ENCODE measurements at regions not wholly inside any gene's neighbourhood (a gene's known extent, or its start where the extent isn't known, plus 50 kb on each side); places are given as distances from the start of the nearest gene placed in this dataset.

DNA sequence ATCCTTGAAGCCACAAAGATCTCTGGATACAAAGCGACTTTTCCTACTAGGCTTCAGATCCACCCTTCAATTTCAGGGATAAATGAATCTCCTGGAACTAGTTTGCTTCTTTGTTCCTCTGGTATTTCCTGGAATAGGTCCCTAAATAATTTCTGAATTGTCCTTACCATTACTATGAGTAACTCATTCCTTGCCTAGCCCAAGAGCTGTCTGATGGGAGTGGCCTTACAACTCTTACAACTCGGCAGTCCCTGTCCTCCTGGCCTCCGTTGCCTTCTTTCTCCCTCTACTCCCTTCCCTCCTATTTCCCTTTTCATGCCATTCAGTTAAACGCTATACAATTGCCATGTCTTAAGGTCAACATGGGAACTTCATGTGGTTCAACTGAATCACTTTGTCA, 98.2 kb upstream of the FHL2 start:
- TF ChIP-seq MAX (IDR thresholded peaks at IDR 0.05) (no peak), EZH2phosphoT487 (IDR thresholded peaks at IDR 0.05; ENCODE audit: borderline replicate concordance) (no peak), FOSL1 (IDR thresholded peaks at IDR 0.05; ENCODE audit: low read depth) (no peak), SRF (IDR thresholded peaks at IDR 0.05; ENCODE audit: low read depth) (no peak), REST (IDR thresholded peaks at IDR 0.05; ENCODE audit: low read depth) (no peak), ATF3 (IDR thresholded peaks at IDR 0.05) (no peak), POLR2AphosphoS5 (IDR thresholded peaks at IDR 0.05; ENCODE audit: low read depth, low read length) (no peak), ZBTB33 (IDR thresholded peaks at IDR 0.05; ENCODE audit: extremely low read depth, insufficient replicate concordance, low read length) (no peak), YY1 (IDR thresholded peaks at IDR 0.05; ENCODE audit: extremely low read depth, insufficient replicate concordance, low read depth, low read length) (no peak), SIN3A (IDR thresholded peaks at IDR 0.05; ENCODE audit: low read depth) (no peak), SP1 (IDR thresholded peaks at IDR 0.05; ENCODE audit: low read depth) (no peak), CEBPB (IDR thresholded peaks at IDR 0.05; ENCODE audit: low read depth) (no peak), ZNF274 (IDR thresholded peaks at IDR 0.05; ENCODE audit: low read depth, low read length) (no peak)
- Histone ChIP-seq H3K36me3 (ENCODE audit: control insufficient read depth in 1 of 2, insufficient read depth in 2 of 2, low read length in 2 of 2) (no peaks in the 10 kb centered on the region), H3K27me3 (ENCODE audit: insufficient read depth, low read length) (peaks cover 16% of the 10 kb centered on the region), H3K9me2 (ENCODE audit: insufficient read depth) (no peaks in the 10 kb centered on the region), H2AFZ (ENCODE audit: low read depth, low read length, poor library complexity, severe bottlenecking) (no peak overlapping the region), H4K20me1 (ENCODE audit: insufficient read depth) (no peaks in the 10 kb centered on the region), H3K9me3 (ENCODE audit: control insufficient read depth in 1 of 2, insufficient read depth in 1 of 2, low read depth in 1 of 2, low read length in 2 of 2) (no peaks in the 10 kb centered on the region), H3K4me2 (ENCODE audit: low read length) (no peak overlapping the region), H3K9ac (ENCODE audit: low read length) (no peak overlapping the region), H3K4me1 (ENCODE audit: control insufficient read depth in 1 of 2, insufficient read depth in 2 of 2, low read length in 2 of 2) (no peaks in the 10 kb centered on the region), H3K27ac (ENCODE audit: low read depth, low read length) (no peak overlapping the region), H3K4me3 (replicated peaks in 1 of 2; ENCODE audit: low read depth in 1 of 2, low read length in 2 of 2) (no peak overlapping the region), H3K79me2 (ENCODE audit: insufficient read depth, low read length) (no peaks in the 10 kb centered on the region)
- no peak for DNase-seq (ENCODE audit: low read depth, low spot score)
- intact Hi-C loops (cut with micrococcal nuclease) = no loop called here
- BruUV-seq (replicated peaks) = no TSS peak
- RAD21 ChIA-PET (ENCODE audit: low non-redundant PET in 1 of 2, low total read pairs in 2 of 2, uncharacterized antibody in 2 of 2, unreplicated experiment in 2 of 2) = no interaction called here
- CTCF ChIA-PET = no interaction called here
- ATAC-seq = no peak
- POLR2A ChIA-PET = no interaction called here

All from HCT116 (cell line).